ENCODE measurements at regions not wholly inside any gene's neighbourhood (a gene's known extent, or its start where the extent isn't known, plus 50 kb on each side); places are given as distances from the start of the nearest gene placed in this dataset.

DNA sequence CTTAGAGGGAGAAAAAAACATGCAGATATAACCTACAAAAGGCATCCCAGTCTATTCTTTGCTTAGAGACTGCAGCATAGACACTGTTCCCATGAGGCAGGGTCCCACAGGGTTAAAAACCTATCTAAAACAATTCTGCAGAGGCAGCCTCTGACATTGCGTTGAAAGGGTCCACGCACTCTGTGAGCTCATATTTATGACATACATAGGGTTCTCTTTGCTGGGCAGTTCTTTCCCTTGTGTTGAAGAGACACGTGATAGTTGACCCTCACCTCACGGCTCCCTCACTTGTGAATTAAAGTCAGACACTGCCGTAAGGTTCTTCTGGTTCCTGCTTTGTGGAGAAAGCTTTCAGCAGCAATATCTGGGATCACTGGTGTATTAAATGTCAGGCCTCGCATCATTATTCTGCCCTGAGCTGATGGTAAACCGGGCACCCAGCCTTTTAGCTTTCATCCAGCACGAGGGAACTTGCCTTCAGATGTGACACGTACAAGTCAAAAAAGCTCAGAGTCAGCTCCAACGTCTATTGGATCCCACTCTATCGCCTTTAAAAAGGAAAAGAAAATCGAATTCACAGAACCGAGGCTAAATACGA lies 52.8 kb upstream of the HNRNPU start:
- Histone ChIP-seq H3K9me3 (replicated peaks; ENCODE audit: control insufficient read depth, insufficient read depth, low read depth, low read length) (no peaks in the 10 kb centered on the region), H3K4me3 (no peak overlapping the region), H3K4me2 (ENCODE audit: insufficient read depth, low read length) (no peak overlapping the region), H3K27me3 (ENCODE audit: control insufficient read depth in 2 of 2, insufficient read depth in 2 of 2, low read length in 2 of 2) (no peaks in the 10 kb centered on the region), H3K9me1 (ENCODE audit: control insufficient read depth, insufficient read depth, low read length) (no peaks in the 10 kb centered on the region), H3K79me2 (ENCODE audit: control insufficient read depth, insufficient read depth, low read length) (no peaks in the 10 kb centered on the region), H2AFZ (ENCODE audit: low read depth, low read length) (peak overlapping the region; percentile 69), H3K36me3 (ENCODE audit: control insufficient read depth, insufficient read depth, low read length) (no peaks in the 10 kb centered on the region), H4K20me1 (replicated peaks; ENCODE audit: control insufficient read depth, insufficient read depth, low read length) (no peaks in the 10 kb centered on the region), H3K4me1 (replicated peaks in 1 of 2; ENCODE audit: control insufficient read depth in 2 of 2, insufficient read depth in 2 of 2, low read length in 2 of 2) (peaks cover 7 to 13% of the 10 kb centered on the region in 2 experiments; a peak in 3 of 5 replicates), H3K9ac (ENCODE audit: insufficient read depth in 1 of 2, low read depth in 2 of 2, low read length in 2 of 2) (no peak overlapping the region), H3K27ac (ENCODE audit: extremely low read depth, low read depth, low read length) (no peak overlapping the region)
- FAIRE-seq = peak; percentile 71
- BruUV-seq (replicated peaks) = no TSS peak
- ATAC-seq = no peak
- no peak for DNase-seq (ENCODE audit: extremely low read depth in 1 of 4, low spot score in 3 of 4)
- intact Hi-C loops (cut with micrococcal nuclease) (loop anchor here (5.0 kb wide), 1 partner anchor 125 kb away; no protein-coding TSS in a partner anchor), in situ Hi-C loops (cut with MboI) (no loop called here)
- CTCF ChIA-PET (ENCODE audit: low intra/inter-chr PET ratio) = no interaction called here
- POLR2A ChIA-PET = interaction anchor here (0.6 to 1.5 kb wide), 5 partner anchors 9 to 273 kb away, joined by 3 to 8 read pairs (median 3); no protein-coding TSS in a partner anchor
- 81% methylated on average over 14 of the region's 14 CpGs for WGBS (ENCODE audit: insufficient coverage, low coverage, missing lambda C conversion rate)
- TF ChIP-seq, protein P1, sequence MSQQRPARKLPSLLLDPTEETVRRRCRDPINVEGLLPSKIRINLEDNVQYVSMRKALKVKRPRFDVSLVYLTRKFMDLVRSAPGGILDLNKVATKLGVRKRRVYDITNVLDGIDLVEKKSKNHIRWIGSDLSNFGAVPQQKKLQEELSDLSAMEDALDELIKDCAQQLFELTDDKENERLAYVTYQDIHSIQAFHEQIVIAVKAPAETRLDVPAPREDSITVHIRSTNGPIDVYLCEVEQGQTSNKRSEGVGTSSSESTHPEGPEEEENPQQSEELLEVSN (IDR thresholded peaks at IDR 0.05; ENCODE audit: borderline replicate concordance in 1 of 2, extremely low read depth in 1 of 2, insufficient read depth in 1 of 2, insufficient read length in 1 of 2, low read depth in 1 of 2, low read length in 1 of 2, poor library complexity in 1 of 2, severe bottlenecking in 1 of 2) = no peak
- TF ChIP-seq, protein P2, sequence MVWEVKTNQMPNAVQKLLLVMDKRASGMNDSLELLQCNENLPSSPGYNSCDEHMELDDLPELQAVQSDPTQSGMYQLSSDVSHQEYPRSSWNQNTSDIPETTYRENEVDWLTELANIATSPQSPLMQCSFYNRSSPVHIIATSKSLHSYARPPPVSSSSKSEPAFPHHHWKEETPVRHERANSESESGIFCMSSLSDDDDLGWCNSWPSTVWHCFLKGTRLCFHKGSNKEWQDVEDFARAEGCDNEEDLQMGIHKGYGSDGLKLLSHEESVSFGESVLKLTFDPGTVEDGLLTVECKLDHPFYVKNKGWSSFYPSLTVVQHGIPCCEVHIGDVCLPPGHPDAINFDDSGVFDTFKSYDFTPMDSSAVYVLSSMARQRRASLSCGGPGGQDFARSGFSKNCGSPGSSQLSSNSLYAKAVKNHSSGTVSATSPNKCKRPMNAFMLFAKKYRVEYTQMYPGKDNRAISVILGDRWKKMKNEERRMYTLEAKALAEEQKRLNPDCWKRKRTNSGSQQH (CRISPR knock-in tag; IDR thresholded peaks at IDR 0.05) = no peak
- TF ChIP-seq ZNF507 (tag; conservative IDR thresholded peaks at IDR 0.05) = no peak
- no peak for TF ChIP-seq OTX1 (CRISPR knock-in tag; IDR thresholded peaks at IDR 0.05)
- TF ChIP-seq, protein P3, sequence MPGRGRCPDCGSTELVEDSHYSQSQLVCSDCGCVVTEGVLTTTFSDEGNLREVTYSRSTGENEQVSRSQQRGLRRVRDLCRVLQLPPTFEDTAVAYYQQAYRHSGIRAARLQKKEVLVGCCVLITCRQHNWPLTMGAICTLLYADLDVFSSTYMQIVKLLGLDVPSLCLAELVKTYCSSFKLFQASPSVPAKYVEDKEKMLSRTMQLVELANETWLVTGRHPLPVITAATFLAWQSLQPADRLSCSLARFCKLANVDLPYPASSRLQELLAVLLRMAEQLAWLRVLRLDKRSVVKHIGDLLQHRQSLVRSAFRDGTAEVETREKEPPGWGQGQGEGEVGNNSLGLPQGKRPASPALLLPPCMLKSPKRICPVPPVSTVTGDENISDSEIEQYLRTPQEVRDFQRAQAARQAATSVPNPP (IDR thresholded peaks at IDR 0.05; ENCODE audit: borderline replicate concordance, insufficient read depth, insufficient read length) = no peak
- no peak for TF ChIP-seq ZNF354B (CRISPR knock-in tag; IDR thresholded peaks at IDR 0.05)
- no peak for TF ChIP-seq ZC3H4 (CRISPR knock-in tag; IDR thresholded peaks at IDR 0.05; ENCODE audit: borderline replicate concordance)
- no peak for TF ChIP-seq HIVEP1 (CRISPR knock-in tag; IDR thresholded peaks at IDR 0.05)
- no peak for TF ChIP-seq TEAD2 (tag; IDR thresholded peaks at IDR 0.05)
- TF ChIP-seq, protein P4, sequence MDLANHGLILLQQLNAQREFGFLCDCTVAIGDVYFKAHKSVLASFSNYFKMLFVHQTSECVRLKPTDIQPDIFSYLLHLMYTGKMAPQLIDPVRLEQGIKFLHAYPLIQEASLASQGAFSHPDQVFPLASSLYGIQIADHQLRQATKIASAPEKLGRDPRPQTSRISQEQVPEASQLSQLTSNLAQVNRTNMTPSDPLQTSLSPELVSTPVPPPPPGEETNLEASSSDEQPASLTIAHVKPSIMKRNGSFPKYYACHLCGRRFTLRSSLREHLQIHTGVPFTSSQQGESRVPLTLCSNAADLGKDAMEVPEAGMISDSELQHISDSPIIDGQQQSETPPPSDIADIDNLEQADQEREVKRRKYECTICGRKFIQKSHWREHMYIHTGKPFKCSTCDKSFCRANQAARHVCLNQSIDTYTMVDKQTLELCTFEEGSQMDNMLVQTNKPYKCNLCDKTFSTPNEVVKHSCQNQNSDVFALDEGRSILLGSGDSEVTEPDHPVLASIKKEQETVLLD (IDR thresholded peaks at IDR 0.05) = no peak
- TF ChIP-seq FOXJ3 (CRISPR knock-in tag; IDR thresholded peaks at IDR 0.05) = no peak
- no peak for TF ChIP-seq BMI1 (IDR thresholded peaks at IDR 0.05; ENCODE audit: low read length)
- TF ChIP-seq, protein P5, sequence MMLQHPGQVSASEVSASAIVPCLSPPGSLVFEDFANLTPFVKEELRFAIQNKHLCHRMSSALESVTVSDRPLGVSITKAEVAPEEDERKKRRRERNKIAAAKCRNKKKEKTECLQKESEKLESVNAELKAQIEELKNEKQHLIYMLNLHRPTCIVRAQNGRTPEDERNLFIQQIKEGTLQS (IDR thresholded peaks at IDR 0.05) = no peak
- TF ChIP-seq, protein P5 (CRISPR knock-in tag; conservative IDR thresholded peaks at IDR 0.05) = no peak
- no peak for TF ChIP-seq ESRRB (CRISPR knock-in tag; IDR thresholded peaks at IDR 0.05; ENCODE audit: borderline replicate concordance)

Data from K562 (cell line).